Astrocyte (in vitro differentiated cells and primary cell): ENCODE measurements at regions not wholly inside any gene's neighbourhood (a gene's known extent, or its start where the extent isn't known, plus 50 kb on each side); places are given as distances from the start of the nearest gene placed in this dataset.

Source experiments
- DNase-seq: peaks from one replicate; pipeline ENCODE4 v3.0.0-alpha.2; 2010; ENCODE audit warnings: low read depth
- FAIRE-seq: peaks from 2 replicates; lab custom pipeline; 2011; peaks lifted over from hg19 to GRCh38; lab: Jason Lieb, UNC
- H2AFZ ChIP-seq: 2 replicates; pipeline ENCODE4 v1.6.0; 2012; ENCODE audit warnings: low read depth, low read length, inconsistent platforms
- H3K27ac ChIP-seq: 2 replicates; pipeline ENCODE4 v1.5.1; 2011; ENCODE audit warnings: low read depth, low read length, inconsistent platforms
- H3K27me3 ChIP-seq: 2 replicates; pipeline ENCODE4 v1.6.0; 2011; ENCODE audit warnings: low read length, inconsistent platforms; ENCODE audit not compliant: insufficient read depth
- H3K36me3 ChIP-seq: 2 replicates; pipeline ENCODE4 v1.5.1; 2011; ENCODE audit warnings: low read length, inconsistent platforms; ENCODE audit not compliant: insufficient read depth
- H3K4me1 ChIP-seq: 2 replicates; pipeline ENCODE4 v1.5.1; 2011; ENCODE audit warnings: low read length, inconsistent platforms; ENCODE audit not compliant: insufficient read depth
- H3K4me2 ChIP-seq: 2 replicates; pipeline ENCODE4 v1.6.0; 2012; ENCODE audit warnings: low read length, inconsistent platforms
- H3K4me3 ChIP-seq: 2 replicates; pipeline ENCODE4 v1.5.1; 2011; ENCODE audit warnings: low read depth, mild to moderate bottlenecking, low read length, inconsistent platforms; ENCODE audit not compliant: insufficient read depth
- H3K79me2 ChIP-seq: 2 replicates; pipeline ENCODE4 v1.6.0; 2012; ENCODE audit warnings: mild to moderate bottlenecking, low read length, inconsistent platforms; ENCODE audit not compliant: insufficient read depth
- H3K9ac ChIP-seq: 2 replicates; pipeline ENCODE4 v1.6.0; 2012; ENCODE audit warnings: mild to moderate bottlenecking, low read length, inconsistent platforms
- H3K9me3 ChIP-seq: 2 replicates; pipeline ENCODE4 v1.5.1; 2012; ENCODE audit warnings: low read depth, mild to moderate bottlenecking, low read length, inconsistent platforms; ENCODE audit not compliant: insufficient read depth
- H4K20me1 ChIP-seq: 2 replicates; pipeline ENCODE4 v1.6.0; 2012; ENCODE audit warnings: low read length, inconsistent platforms; ENCODE audit not compliant: insufficient read depth
- H3K27ac Mint-ChIP-seq: one replicate; pipeline ENCODE4 v1.8.0; 2021; ENCODE audit warnings: mild to moderate bottlenecking, mixed read lengths; ENCODE audit not compliant: unreplicated experiment
- H3K27me3 Mint-ChIP-seq: one replicate; pipeline ENCODE4 v1.8.0; 2021; ENCODE audit warnings: low read depth, mixed read lengths; ENCODE audit not compliant: unreplicated experiment
- H3K36me3 Mint-ChIP-seq: one replicate; pipeline ENCODE4 v1.8.0; 2021; ENCODE audit warnings: low read depth, mixed read lengths; ENCODE audit not compliant: unreplicated experiment
- H3K4me1 Mint-ChIP-seq: one replicate; pipeline ENCODE4 v1.8.0; 2021; ENCODE audit warnings: low read depth, mixed read lengths; ENCODE audit not compliant: unreplicated experiment
- H3K4me3 Mint-ChIP-seq: one replicate; pipeline ENCODE4 v1.8.0; 2021; ENCODE audit warnings: mild to moderate bottlenecking, moderate library complexity, mixed read lengths; ENCODE audit not compliant: unreplicated experiment
- H3K9me3 Mint-ChIP-seq: one replicate; pipeline ENCODE4 v1.8.0; 2021; ENCODE audit warnings: mild to moderate bottlenecking, mixed read lengths; ENCODE audit not compliant: unreplicated experiment
- CTCF ChIP-seq: IDR thresholded peaks from 2 replicates; pipeline ENCODE4 v1.5.1; 2011; ENCODE audit warnings: low read depth, mild to moderate bottlenecking, inconsistent platforms, low read length, moderate library complexity; ENCODE audit not compliant: insufficient read depth
- EZH2 ChIP-seq: IDR thresholded peaks from 2 replicates; pipeline ENCODE4 v1.6.1; 2012; ENCODE audit warnings: mild to moderate bottlenecking, low read length, inconsistent platforms; ENCODE audit not compliant: insufficient read depth

DNA sequence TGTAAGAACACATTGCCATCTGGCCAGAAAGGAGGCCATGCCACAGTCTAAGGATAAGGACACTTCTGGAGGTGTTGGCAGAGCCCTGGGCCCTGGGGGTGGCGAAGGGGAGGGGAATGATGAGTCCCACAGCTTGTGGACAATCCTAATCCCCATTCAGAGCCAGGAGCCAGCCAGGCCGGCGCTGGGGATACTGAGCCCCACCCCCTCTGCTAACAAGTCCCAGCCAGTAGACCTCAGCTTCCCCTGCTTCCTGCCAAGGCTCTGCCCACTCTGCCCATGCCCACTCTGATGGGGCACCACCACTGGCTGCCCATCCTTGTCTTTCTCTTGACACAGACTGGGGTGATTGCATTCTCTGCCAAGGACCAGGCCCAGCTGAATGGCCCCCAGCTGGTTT is 71.9 kb downstream of the NAV1 start:
- H3K79me2 ChIP-seq = peaks cover 59% of the 10 kb centered on the region
- Mint-ChIP-seq H3K27ac (no peak overlapping the region), H3K4me3 (no peak overlapping the region), H3K36me3 (peaks cover 2% of the 10 kb centered on the region), H3K4me1 (peaks cover 6% of the 10 kb centered on the region), H3K9me3 (no peaks in the 10 kb centered on the region), H3K27me3 (peaks cover 5% of the 10 kb centered on the region)
- H3K36me3 ChIP-seq = peaks cover 4% of the 10 kb centered on the region
- no peaks in the 10 kb centered on the region for H3K9me3 ChIP-seq
- no peak overlapping the region for H3K4me3 ChIP-seq
- H3K4me2 ChIP-seq = no peak overlapping the region
- no peak overlapping the region for H3K9ac ChIP-seq
- H3K4me1 ChIP-seq = peaks cover 14% of the 10 kb centered on the region
- FAIRE-seq (no peak), DNase-seq (no peak)
- H3K27ac ChIP-seq = no peak overlapping the region
- TF ChIP-seq EZH2 (no peak), CTCF (no peak)
- peaks cover 64% of the 10 kb centered on the region for H4K20me1 ChIP-seq
- H2AFZ ChIP-seq = no peak overlapping the region
- no peaks in the 10 kb centered on the region for H3K27me3 ChIP-seq

GRCh38 chr1:201612645-201613044 is 73.7 kb downstream of the NAV1 start:
- H3K9ac ChIP-seq = no peak overlapping the region
- no peak overlapping the region for H3K4me3 Mint-ChIP-seq
- no peak for TF ChIP-seq CTCF
- TF ChIP-seq EZH2 = no peak
- no peak for DNase-seq
- no peak overlapping the region for H2AFZ ChIP-seq
- H3K27ac Mint-ChIP-seq = no peak overlapping the region
- no peaks in the 10 kb centered on the region for H3K27me3 ChIP-seq
- no peaks in the 10 kb centered on the region for H3K9me3 ChIP-seq
- H3K36me3 Mint-ChIP-seq = peaks cover 9% of the 10 kb centered on the region
- H3K36me3 ChIP-seq = peaks cover 4% of the 10 kb centered on the region
- peaks cover 14% of the 10 kb centered on the region for H3K4me1 ChIP-seq
- no peaks in the 10 kb centered on the region for H3K9me3 Mint-ChIP-seq
- H3K4me3 ChIP-seq = no peak overlapping the region
- H4K20me1 ChIP-seq = peaks cover 80% of the 10 kb centered on the region
- peaks cover 5% of the 10 kb centered on the region for H3K27me3 Mint-ChIP-seq
- no peak overlapping the region for H3K27ac ChIP-seq
- FAIRE-seq = no peak
- H3K4me2 ChIP-seq = no peak overlapping the region
- peaks cover 6% of the 10 kb centered on the region for H3K4me1 Mint-ChIP-seq
- peaks cover 55% of the 10 kb centered on the region for H3K79me2 ChIP-seq

DNA sequence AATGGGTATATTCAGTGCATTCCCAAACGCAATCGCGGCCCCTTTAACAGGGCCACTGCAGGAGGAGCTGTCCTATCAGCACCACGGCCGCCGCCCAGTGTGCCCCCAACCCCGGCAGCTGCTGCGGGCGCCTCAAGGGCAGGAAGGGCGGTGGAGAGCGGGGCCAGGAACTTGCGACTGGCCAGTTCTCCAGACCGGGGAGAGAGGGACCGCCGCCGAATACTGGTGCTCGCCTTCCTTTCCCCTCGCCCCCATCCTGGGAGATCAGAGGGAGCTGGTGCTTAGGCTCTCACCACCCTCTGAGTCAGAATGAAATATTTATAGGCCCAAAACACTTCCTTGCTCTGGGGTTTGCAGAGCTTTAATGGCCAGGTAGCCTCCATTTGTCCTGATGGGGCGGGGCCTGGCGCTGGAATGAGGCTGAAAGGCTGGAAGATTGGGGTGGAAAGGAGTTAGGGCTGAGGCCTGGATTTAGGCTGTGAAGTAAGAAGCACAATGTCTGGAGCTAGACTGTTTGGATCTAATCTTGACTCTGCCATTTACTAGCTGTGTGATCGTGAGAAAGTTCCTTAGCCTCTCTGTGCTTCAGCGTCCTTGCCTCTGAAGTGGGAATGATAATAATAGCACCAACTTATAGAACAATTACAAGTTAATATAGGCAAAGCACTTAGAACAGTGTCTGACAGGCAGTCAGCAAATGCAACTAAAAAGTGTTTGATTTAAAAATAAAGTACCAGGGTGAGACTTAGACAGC is 75.5 kb downstream of the NAV1 start:
- TF ChIP-seq EZH2 (no peak), CTCF (no peak)
- Mint-ChIP-seq H3K4me1 (peaks cover 4% of the 10 kb centered on the region), H3K36me3 (peaks cover 9% of the 10 kb centered on the region), H3K27me3 (peaks cover 5% of the 10 kb centered on the region), H3K4me3 (no peak overlapping the region), H3K27ac (no peak overlapping the region), H3K9me3 (no peaks in the 10 kb centered on the region)
- Histone ChIP-seq H2AFZ (no peak overlapping the region), H3K4me3 (no peak overlapping the region), H3K9ac (no peak overlapping the region), H3K9me3 (no peaks in the 10 kb centered on the region), H4K20me1 (peaks cover 92% of the 10 kb centered on the region), H3K27me3 (no peaks in the 10 kb centered on the region), H3K36me3 (peaks cover 4% of the 10 kb centered on the region), H3K4me2 (peak overlapping the region; percentile 36), H3K27ac (no peak overlapping the region), H3K4me1 (no peaks in the 10 kb centered on the region), H3K79me2 (peaks cover 63% of the 10 kb centered on the region)
- DNase-seq = no peak
- no peak for FAIRE-seq
